ENCODE measurements at regions not wholly inside any gene's neighbourhood (a gene's known extent, or its start where the extent isn't known, plus 50 kb on each side); places are given as distances from the start of the nearest gene placed in this dataset.
A peak's percentile ranks its signal among the peaks of the same experiment; 100 is the strongest.

DNA sequence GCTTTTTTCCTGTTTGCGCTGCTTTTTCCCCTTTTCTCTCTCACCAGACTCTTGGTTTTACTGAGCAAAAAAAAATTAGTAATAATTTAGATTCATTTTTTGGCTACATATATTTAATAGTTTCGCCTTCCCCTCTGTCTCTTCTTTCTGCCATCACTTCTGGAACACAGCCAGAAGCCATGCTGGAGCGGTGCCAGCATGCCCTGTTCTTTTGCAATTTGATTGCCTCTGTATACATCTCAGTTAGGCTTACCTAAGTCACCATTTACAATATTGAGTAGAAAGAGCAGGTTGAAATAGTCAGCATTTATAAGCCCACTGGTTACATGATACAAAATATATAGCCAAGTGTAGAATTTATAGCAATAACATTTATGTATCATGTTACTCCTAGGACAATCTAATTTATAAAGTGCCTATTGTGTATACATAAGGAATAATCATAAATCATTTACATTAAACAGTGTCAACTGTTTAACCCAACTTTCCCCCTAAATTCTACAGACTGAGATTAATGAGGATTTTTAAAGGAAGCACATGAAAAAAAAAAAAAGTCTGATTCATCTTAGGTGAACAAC is 413.8 kb upstream of the SOX5 start:
- Mint-ChIP-seq H3K27ac (ENCODE audit: unreplicated experiment) (no peak overlapping the region), H3K9me3 (ENCODE audit: unreplicated experiment) (no peaks in the 10 kb centered on the region), H3K4me3 (ENCODE audit: unreplicated experiment) (no peak overlapping the region), H3K27me3 (ENCODE audit: unreplicated experiment) (no peaks in the 10 kb centered on the region), H3K36me3 (ENCODE audit: unreplicated experiment) (no peaks in the 10 kb centered on the region), H3K4me1 (ENCODE audit: unreplicated experiment) (peaks cover 6% of the 10 kb centered on the region)
- DNase-seq (ENCODE audit: extremely low spot score, unreplicated experiment): no peak
- TF ChIP-seq, protein P1, sequence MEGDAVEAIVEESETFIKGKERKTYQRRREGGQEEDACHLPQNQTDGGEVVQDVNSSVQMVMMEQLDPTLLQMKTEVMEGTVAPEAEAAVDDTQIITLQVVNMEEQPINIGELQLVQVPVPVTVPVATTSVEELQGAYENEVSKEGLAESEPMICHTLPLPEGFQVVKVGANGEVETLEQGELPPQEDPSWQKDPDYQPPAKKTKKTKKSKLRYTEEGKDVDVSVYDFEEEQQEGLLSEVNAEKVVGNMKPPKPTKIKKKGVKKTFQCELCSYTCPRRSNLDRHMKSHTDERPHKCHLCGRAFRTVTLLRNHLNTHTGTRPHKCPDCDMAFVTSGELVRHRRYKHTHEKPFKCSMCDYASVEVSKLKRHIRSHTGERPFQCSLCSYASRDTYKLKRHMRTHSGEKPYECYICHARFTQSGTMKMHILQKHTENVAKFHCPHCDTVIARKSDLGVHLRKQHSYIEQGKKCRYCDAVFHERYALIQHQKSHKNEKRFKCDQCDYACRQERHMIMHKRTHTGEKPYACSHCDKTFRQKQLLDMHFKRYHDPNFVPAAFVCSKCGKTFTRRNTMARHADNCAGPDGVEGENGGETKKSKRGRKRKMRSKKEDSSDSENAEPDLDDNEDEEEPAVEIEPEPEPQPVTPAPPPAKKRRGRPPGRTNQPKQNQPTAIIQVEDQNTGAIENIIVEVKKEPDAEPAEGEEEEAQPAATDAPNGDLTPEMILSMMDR (IDR thresholded peaks at IDR 0.05): no peak

DNA sequence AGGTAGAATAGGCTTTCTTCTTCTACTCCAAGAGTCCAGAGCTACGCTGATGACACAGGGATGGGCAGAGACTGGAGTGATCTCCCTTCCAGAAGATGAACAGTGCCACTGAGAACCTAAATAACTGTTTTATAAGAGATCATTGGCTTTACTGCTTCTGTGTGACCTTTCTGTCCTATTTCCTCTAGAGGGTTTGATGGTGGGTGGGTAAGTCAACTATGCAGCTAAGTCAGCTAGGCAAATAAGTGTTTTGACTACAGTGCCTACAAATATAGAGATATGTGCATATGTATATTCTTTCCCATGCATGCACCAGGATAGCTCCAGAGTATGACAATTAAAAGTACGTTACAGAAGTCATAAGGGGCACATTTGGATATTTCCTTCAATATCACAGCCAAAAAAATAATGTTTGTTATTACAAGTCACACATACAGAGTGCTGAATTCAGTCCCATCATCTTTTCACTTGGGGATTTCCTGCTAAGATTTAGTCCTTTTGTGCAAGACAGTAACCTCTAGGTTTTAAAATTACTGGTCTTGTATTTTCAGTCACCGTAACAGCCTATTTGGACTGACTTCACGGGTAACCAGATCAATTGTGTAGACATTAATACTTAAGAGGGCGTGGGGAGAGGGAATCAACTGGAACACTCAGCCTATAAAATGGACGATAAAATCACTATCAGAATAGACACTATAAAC is 412.6 kb upstream of the SOX5 start:
- Mint-ChIP-seq H3K36me3 (ENCODE audit: unreplicated experiment) (no peaks in the 10 kb centered on the region), H3K9me3 (ENCODE audit: unreplicated experiment) (no peaks in the 10 kb centered on the region), H3K4me1 (ENCODE audit: unreplicated experiment) (peaks cover 6% of the 10 kb centered on the region), H3K4me3 (ENCODE audit: unreplicated experiment) (no peak overlapping the region), H3K27me3 (ENCODE audit: unreplicated experiment) (no peaks in the 10 kb centered on the region), H3K27ac (ENCODE audit: unreplicated experiment) (no peak overlapping the region)
- DNase-seq (ENCODE audit: extremely low spot score, unreplicated experiment): no peak
- TF ChIP-seq, protein P1 (IDR thresholded peaks at IDR 0.05): no peak

DNA sequence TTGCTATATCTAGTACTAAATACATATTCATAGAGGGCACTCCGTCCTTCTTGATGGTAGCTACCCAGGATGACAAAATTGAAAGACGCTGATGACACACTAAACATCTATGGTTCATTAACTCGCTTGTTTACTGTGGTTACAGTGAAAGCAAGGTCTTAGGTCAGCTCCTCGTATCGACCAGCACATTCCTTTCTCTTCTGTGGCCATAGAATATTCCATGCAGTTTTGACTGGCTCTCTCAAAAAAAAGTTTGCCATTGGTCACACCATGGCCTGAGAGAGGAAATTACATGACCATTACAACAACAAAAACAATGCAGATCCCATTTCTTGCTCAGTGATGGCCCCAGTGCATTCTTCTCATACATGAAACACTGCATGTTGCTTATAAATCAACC is 411.4 kb upstream of the SOX5 start:
- H3K27ac Mint-ChIP-seq (ENCODE audit: unreplicated experiment): no peak overlapping the region
- DNase-seq (ENCODE audit: extremely low spot score, unreplicated experiment): no peak

DNA sequence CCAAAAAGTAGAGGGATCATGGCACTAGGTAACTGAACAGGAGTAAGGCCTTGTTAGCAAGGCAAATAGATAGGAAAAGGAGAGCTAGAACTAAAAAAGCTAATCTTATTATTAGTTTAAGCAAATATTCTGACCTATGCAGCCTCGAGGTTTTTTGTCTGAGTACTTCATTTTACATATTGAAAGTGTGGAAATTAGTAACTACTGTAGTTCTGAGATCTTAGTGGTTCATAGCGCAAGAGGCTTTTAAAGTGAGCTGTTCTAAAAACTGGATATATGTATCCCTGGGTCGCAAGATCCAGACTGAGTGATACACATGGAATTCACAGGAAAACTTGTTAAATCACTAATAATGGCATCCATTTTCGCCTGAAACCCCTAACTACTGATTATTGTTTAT is 411.0 kb upstream of the SOX5 start:
- no peaks in the 10 kb centered on the region for H3K9me3 Mint-ChIP-seq (ENCODE audit: unreplicated experiment)
- H3K27me3 Mint-ChIP-seq (ENCODE audit: unreplicated experiment): no peaks in the 10 kb centered on the region
- H3K27ac Mint-ChIP-seq (ENCODE audit: unreplicated experiment): no peak overlapping the region
- no peak overlapping the region for H3K4me3 Mint-ChIP-seq (ENCODE audit: unreplicated experiment)
- H3K4me1 Mint-ChIP-seq (ENCODE audit: unreplicated experiment): peaks cover 6% of the 10 kb centered on the region
- DNase-seq (ENCODE audit: extremely low spot score, unreplicated experiment): no peak
- H3K36me3 Mint-ChIP-seq (ENCODE audit: unreplicated experiment): no peaks in the 10 kb centered on the region
- TF ChIP-seq, protein P1 (IDR thresholded peaks at IDR 0.05): no peak

More for the DNA sequence above, 411.4 kb upstream of the SOX5 start:
- Mint-ChIP-seq H3K36me3 (ENCODE audit: unreplicated experiment) (no peaks in the 10 kb centered on the region), H3K4me3 (ENCODE audit: unreplicated experiment) (no peak overlapping the region), H3K4me1 (ENCODE audit: unreplicated experiment) (peaks cover 6% of the 10 kb centered on the region), H3K9me3 (ENCODE audit: unreplicated experiment) (no peaks in the 10 kb centered on the region), H3K27me3 (ENCODE audit: unreplicated experiment) (no peaks in the 10 kb centered on the region)
- TF ChIP-seq, protein P1 (IDR thresholded peaks at IDR 0.05): no peak

DNA sequence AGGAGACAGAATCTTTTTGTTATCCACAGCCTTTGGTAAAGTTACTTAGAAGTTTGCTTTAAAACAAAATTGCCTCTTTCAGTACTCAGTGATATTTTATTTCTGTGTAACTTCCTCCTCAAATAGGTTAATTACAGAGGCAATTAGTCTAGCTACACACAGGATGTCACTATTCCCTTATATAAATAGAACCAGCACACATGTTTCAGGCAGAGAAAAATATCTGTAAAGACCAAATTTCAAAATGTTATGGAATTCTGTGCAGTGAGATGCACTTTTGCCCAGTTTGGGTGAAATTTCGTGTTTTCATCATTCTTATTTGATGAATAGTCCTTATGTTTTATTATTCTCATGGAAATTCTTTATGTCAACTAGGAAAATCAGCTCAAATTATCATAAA is 410.6 kb upstream of the SOX5 start:
- no peaks in the 10 kb centered on the region for H3K27me3 Mint-ChIP-seq (ENCODE audit: unreplicated experiment)
- H3K27ac Mint-ChIP-seq (ENCODE audit: unreplicated experiment): no peak overlapping the region
- H3K4me1 Mint-ChIP-seq (ENCODE audit: unreplicated experiment): peaks cover 6% of the 10 kb centered on the region

More for the DNA sequence above, 410.6 kb upstream of the SOX5 start:
- DNase-seq (ENCODE audit: extremely low spot score, unreplicated experiment): no peak
- Mint-ChIP-seq H3K9me3 (ENCODE audit: unreplicated experiment) (no peaks in the 10 kb centered on the region), H3K4me3 (ENCODE audit: unreplicated experiment) (no peak overlapping the region), H3K36me3 (ENCODE audit: unreplicated experiment) (no peaks in the 10 kb centered on the region)
- TF ChIP-seq, protein P1 (IDR thresholded peaks at IDR 0.05): peak; percentile 26
